A549 (cell line): ENCODE measurements at regions not wholly inside any gene's neighbourhood (a gene's known extent, or its start where the extent isn't known, plus 50 kb on each side); places are given as distances from the start of the nearest gene placed in this dataset.

ENCODE experiments used
- ATAC-seq, 2 experiments: fragments of 200-7000 bp in 1 of 2; fragments of >200 bp in 1 of 2; cut with Nextera tagmentation in 1 of 2; cut with Tn5 transposase in 1 of 2; 3 replicates each; pipeline versions ENCODE4 v1.8.0 to v1.9.1; 2018 to 2020; ENCODE audit warnings: mild to moderate bottlenecking in 1 of 2, moderate library complexity in 1 of 2
- CTCF ChIA-PET: fragments of 300-600 bp; sonication (Branson Sonifier 250); formaldehyde crosslinking; extraction: SDS; loops from one replicate; lab custom pipeline; 2021; ENCODE audit warnings: antibody characterized with exemption, inconsistent platforms; lab: Yijun Ruan, JAX
- POLR2A ChIA-PET: fragments of 350-600 bp; formaldehyde crosslinking; extraction: SDS; loops from one replicate; lab custom pipeline; 2021; ENCODE audit warnings: antibody characterized with exemption, inconsistent platforms; lab: Yijun Ruan, JAX
- DNase-seq, 2 experiments: peaks; one replicate each; pipeline versions ENCODE4 v3.0.0 to v3.0.0-alpha.2; 2011 to 2016; ENCODE audit warnings: low read depth in 1 of 2, low spot score in 1 of 2
- FAIRE-seq: peaks from 2 replicates; lab custom pipeline; 2011; peaks lifted over from hg19 to GRCh38; lab: Jason Lieb, UNC
- H3K27ac ChIP-seq, 2 experiments: fragments of >200 bp; sonication (Bioruptor Twin); formaldehyde crosslinking; 3 replicates each; pipeline ENCODE4 v1.5.1; 2016 to 2017
- H3K4me1 ChIP-seq: fragments of >200 bp; sonication (Bioruptor Twin); formaldehyde crosslinking; 3 replicates; pipeline ENCODE4 v1.6.1; 2016
- H3K4me2 ChIP-seq: fragments of >200 bp; sonication (Bioruptor Twin); formaldehyde crosslinking; 3 replicates; pipeline ENCODE4 v1.6.1; 2016
- H3K4me3 ChIP-seq: fragments of >200 bp; sonication (Bioruptor Twin); formaldehyde crosslinking; 3 replicates; pipeline ENCODE4 v1.5.1; 2016
- H3K9me3 ChIP-seq: fragments of >200 bp; sonication (Bioruptor Twin); formaldehyde crosslinking; 3 replicates; pipeline ENCODE4 v1.6.1; 2016
- CBX2 ChIP-seq: fragments of 200-600 bp; sonication (generic); IDR thresholded peaks from 2 replicates; pipeline ENCODE4 v1.6.1; 2016; ENCODE audit warnings: low read depth, mild to moderate bottlenecking, borderline replicate concordance
- CBX8 ChIP-seq: fragments of 200-600 bp; sonication (generic); IDR thresholded peaks from 2 replicates; pipeline ENCODE4 v1.6.1; 2016
- CHD2 ChIP-seq: fragments of 150-350 bp; IDR thresholded peaks from 2 replicates; pipeline ENCODE4 v1.6.1; 2014; ENCODE audit warnings: low read length; ENCODE audit not compliant: partially characterized antibody
- CHD4 ChIP-seq: fragments of 200-600 bp; sonication (generic); IDR thresholded peaks from 2 replicates; pipeline ENCODE4 v1.6.1; 2016; ENCODE audit warnings: antibody characterized with exemption, mild to moderate bottlenecking, borderline replicate concordance
- EHF ChIP-seq: fragments of 250-450 bp; sonication (Bioruptor Pico); IDR thresholded peaks from 2 replicates; pipeline ENCODE4 v1.5.0; 2020; ENCODE audit warnings: mild to moderate bottlenecking
- EHMT2 ChIP-seq: fragments of 200-600 bp; sonication (generic); IDR thresholded peaks from 2 replicates; pipeline ENCODE4 v1.6.1; 2016; ENCODE audit warnings: antibody characterized with exemption, low read depth, mild to moderate bottlenecking, moderate library complexity
- ESRRA ChIP-seq: fragments of 150-350 bp; IDR thresholded peaks from 2 replicates; pipeline ENCODE4 v1.6.1; 2014; ENCODE audit warnings: mild to moderate bottlenecking, low read length, borderline replicate concordance
- HEYL ChIP-seq: fragments of 250-450 bp; sonication (Bioruptor Pico); IDR thresholded peaks from 2 replicates; pipeline ENCODE4 v1.8.0; 2021; ENCODE audit warnings: mild to moderate bottlenecking, moderate library complexity
- HOXA7 ChIP-seq: fragments of 250-450 bp; sonication (Bioruptor Pico); IDR thresholded peaks from 2 replicates; pipeline ENCODE4 v1.5.0; 2020; ENCODE audit warnings: mild to moderate bottlenecking, moderate library complexity
- JUNB ChIP-seq: fragments of >200 bp; sonication (Bioruptor Twin); formaldehyde crosslinking; IDR thresholded peaks from 2 replicates; pipeline ENCODE4 v1.6.1; 2016
- KDM1A ChIP-seq: fragments of 200-600 bp; sonication (generic); IDR thresholded peaks from 2 replicates; pipeline ENCODE4 v1.6.1; 2016; ENCODE audit warnings: low read depth, mild to moderate bottlenecking
- MAFK ChIP-seq: fragments of 450-650 bp; IDR thresholded peaks from 2 replicates; pipeline ENCODE4 v1.6.1; 2014; ENCODE audit not compliant: partially characterized antibody
- NPAS2 ChIP-seq: fragments of 250-450 bp; sonication (Bioruptor Pico); IDR thresholded peaks from 2 replicates; pipeline ENCODE4 v1.8.0; 2022; ENCODE audit warnings: mild to moderate bottlenecking, moderate library complexity, borderline replicate concordance
- RAD21 ChIP-seq, 2 experiments: fragments of >200 bp in 1 of 2; sonication (Bioruptor Twin) in 1 of 2; formaldehyde crosslinking in 1 of 2; IDR thresholded peaks in 1 of 2; conservative IDR thresholded peaks in 1 of 2; 2 replicates in 1 of 2; 3 replicates in 1 of 2; pipeline ENCODE4 v1.6.1; 2012 to 2018; ENCODE audit warnings: inconsistent platforms in 1 of 2
- RARB ChIP-seq: fragments of 250-450 bp; sonication (Bioruptor Pico); IDR thresholded peaks from 2 replicates; pipeline ENCODE4 v1.8.0; 2021; ENCODE audit warnings: mild to moderate bottlenecking, moderate library complexity
- RFX5 ChIP-seq: fragments of 450-650 bp; IDR thresholded peaks from 2 replicates; pipeline ENCODE4 v1.7.1; 2014; ENCODE audit warnings: antibody characterized with exemption, mild to moderate bottlenecking, moderate library complexity
- RNF2 ChIP-seq: fragments of 200-600 bp; sonication (generic); IDR thresholded peaks from 2 replicates; pipeline ENCODE4 v1.6.1; 2016; ENCODE audit warnings: low read depth, mild to moderate bottlenecking, antibody characterized with exemption, moderate library complexity, borderline replicate concordance
- TFCP2L1 ChIP-seq: fragments of 250-450 bp; sonication (Bioruptor Pico); IDR thresholded peaks from 2 replicates; pipeline ENCODE4 v1.5.0; 2021; ENCODE audit warnings: mild to moderate bottlenecking
- ZFP36 ChIP-seq: fragments of 450-650 bp; IDR thresholded peaks from 2 replicates; pipeline ENCODE4 v1.6.1; 2014; ENCODE audit warnings: borderline replicate concordance; ENCODE audit not compliant: partially characterized antibody
- ZNF302 ChIP-seq: fragments of 250-450 bp; sonication (Bioruptor Pico); IDR thresholded peaks from 2 replicates; pipeline ENCODE4 v1.9.0; 2021; ENCODE audit warnings: inconsistent platforms, mild to moderate bottlenecking, moderate library complexity
- WGBS: methylation state at CpG from one replicate; pipeline ENCODE4 v1.1.6; 2017; ENCODE audit errors: missing lambda C conversion rate; 5-methylcytosine and 5-hydroxymethylcytosine counted together
- TF ChIP-seq, protein P1 (sequence below): IDR thresholded peaks from 2 replicates; pipeline ENCODE4 v1.6.1; 2012; ENCODE audit warnings: low read depth, borderline replicate concordance
- TF ChIP-seq, protein P2 (sequence below): fragments of >200 bp; sonication (Bioruptor Twin); formaldehyde crosslinking; IDR thresholded peaks from 3 replicates; pipeline ENCODE4 v1.6.1; 2016
- TF ChIP-seq, protein P3 (sequence below): fragments of 250-450 bp; sonication (Bioruptor Pico); IDR thresholded peaks from 2 replicates; pipeline ENCODE4 v1.5.0; 2021; ENCODE audit warnings: mild to moderate bottlenecking, moderate library complexity, borderline replicate concordance
- TF ChIP-seq, protein P4 (sequence below): fragments of >200 bp; sonication (Bioruptor Twin); formaldehyde crosslinking; IDR thresholded peaks from 3 replicates; pipeline ENCODE4 v1.5.1; 2016

DNA sequence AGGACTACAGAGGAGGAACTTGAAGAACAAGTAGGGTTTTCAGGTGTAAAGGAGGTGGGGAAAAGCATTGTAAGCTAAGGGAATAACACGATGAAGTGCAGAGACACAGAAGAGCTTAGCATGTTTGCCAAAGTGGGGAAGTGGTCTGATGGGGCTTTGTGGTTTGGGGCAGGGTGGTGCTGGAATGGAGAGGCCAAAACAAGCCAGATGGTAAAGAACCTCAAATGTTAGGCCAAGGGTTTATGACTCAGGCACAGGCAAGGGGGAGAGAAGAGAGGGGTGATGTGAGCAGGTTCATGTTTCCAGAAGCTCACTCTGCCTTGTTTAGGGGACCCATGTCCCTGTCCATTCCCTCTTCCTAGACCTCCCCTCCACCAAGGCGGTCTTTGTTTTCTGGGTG lies 104.5 kb upstream of the YWHAQ start:
- Histone ChIP-seq H3K9me3 (peaks cover 14% of the 10 kb centered on the region), H3K4me2 (no peak overlapping the region), H3K4me1 (no peaks in the 10 kb centered on the region)
- WGBS = 66% methylated on average over 2 of the region's 2 CpGs
- no peak for FAIRE-seq
- TF ChIP-seq HOXA7 (CRISPR knock-in tag) (no peak), EHF (no peak), HEYL (CRISPR knock-in tag) (no peak), JUNB (no peak), KDM1A (no peak), ESRRA (no peak), CBX8 (no peak), NPAS2 (CRISPR knock-in tag) (no peak), MAFK (no peak), EHMT2 (no peak), RFX5 (no peak), ZFP36 (no peak), RNF2 (no peak), RARB (no peak), CHD4 (no peak), CBX2 (no peak), RAD21 (conservative IDR thresholded peaks at IDR 0.05 in 1 of 2, IDR thresholded peaks at IDR 0.05 in 1 of 2) (no peak)
- TF ChIP-seq, protein P1, sequence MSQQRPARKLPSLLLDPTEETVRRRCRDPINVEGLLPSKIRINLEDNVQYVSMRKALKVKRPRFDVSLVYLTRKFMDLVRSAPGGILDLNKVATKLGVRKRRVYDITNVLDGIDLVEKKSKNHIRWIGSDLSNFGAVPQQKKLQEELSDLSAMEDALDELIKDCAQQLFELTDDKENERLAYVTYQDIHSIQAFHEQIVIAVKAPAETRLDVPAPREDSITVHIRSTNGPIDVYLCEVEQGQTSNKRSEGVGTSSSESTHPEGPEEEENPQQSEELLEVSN = no peak
- TF ChIP-seq, protein P2, sequence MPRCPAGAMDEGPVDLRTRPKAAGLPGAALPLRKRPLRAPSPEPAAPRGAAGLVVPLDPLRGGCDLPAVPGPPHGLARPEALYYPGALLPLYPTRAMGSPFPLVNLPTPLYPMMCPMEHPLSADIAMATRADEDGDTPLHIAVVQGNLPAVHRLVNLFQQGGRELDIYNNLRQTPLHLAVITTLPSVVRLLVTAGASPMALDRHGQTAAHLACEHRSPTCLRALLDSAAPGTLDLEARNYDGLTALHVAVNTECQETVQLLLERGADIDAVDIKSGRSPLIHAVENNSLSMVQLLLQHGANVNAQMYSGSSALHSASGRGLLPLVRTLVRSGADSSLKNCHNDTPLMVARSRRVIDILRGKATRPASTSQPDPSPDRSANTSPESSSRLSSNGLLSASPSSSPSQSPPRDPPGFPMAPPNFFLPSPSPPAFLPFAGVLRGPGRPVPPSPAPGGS = no peak
- TF ChIP-seq, all 56 proteins: peak for 0
- ChIA-PET POLR2A (no interaction called here), CTCF (interaction anchor here (1.2 to 3.9 kb wide), 5 partner anchors 12 to 128 kb away, joined by 3 to 14 read pairs (median 4); no protein-coding TSS in a partner anchor)
- no peak overlapping the region for H3K4me3 ChIP-seq
- no peak for DNase-seq
- H3K27ac ChIP-seq = no peak overlapping the region
- ATAC-seq = no peak

DNA sequence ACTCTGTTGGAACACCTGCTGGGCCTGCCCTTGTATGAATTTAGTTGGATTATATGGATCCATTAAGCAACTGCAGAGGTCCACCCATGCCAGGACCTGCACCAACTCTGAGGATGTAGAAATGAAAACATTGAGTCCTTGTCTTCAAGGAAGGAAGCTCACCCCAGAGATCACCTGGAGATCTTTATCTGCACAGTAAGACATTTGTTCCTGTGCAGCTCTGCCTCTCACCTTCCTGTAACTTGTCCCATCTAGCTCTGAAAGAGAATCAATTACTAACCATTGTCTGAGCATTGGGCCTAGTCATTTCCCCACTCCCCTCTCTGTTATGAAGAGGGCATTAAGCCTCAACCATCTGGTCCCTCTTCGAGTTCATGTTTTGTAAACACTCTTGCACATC lies 105.2 kb upstream of the YWHAQ start:
- Histone ChIP-seq H3K4me1 (peaks cover 5% of the 10 kb centered on the region), H3K4me2 (no peak overlapping the region), H3K4me3 (no peak overlapping the region), H3K9me3 (peaks cover 14% of the 10 kb centered on the region)
- CTCF ChIA-PET = interaction anchor here (1.2 to 3.9 kb wide), 8 partner anchors 11 to 128 kb away, joined by 3 to 14 read pairs (median 4); no protein-coding TSS in a partner anchor
- no peak for FAIRE-seq
- no peak for DNase-seq
- 66% methylated on average over 1 of the region's 1 CpG for WGBS
- POLR2A ChIA-PET = no interaction called here
- no peak for ATAC-seq
- no peak for TF ChIP-seq CBX8
- TF ChIP-seq, protein P3, sequence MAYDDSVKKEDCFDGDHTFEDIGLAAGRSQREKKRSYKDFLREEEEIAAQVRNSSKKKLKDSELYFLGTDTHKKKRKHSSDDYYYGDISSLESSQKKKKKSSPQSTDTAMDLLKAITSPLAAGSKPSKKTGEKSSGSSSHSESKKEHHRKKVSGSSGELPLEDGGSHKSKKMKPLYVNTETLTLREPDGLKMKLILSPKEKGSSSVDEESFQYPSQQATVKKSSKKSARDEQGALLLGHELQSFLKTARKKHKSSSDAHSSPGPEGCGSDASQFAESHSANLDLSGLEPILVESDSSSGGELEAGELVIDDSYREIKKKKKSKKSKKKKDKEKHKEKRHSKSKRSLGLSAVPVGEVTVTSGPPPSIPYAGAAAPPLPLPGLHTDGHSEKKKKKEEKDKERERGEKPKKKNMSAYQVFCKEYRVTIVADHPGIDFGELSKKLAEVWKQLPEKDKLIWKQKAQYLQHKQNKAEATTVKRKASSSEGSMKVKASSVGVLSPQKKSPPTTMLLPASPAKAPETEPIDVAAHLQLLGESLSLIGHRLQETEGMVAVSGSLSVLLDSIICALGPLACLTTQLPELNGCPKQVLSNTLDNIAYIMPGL = no peak
- no peak for TF ChIP-seq ZNF302 (CRISPR knock-in tag)
- TF ChIP-seq, protein P4, sequence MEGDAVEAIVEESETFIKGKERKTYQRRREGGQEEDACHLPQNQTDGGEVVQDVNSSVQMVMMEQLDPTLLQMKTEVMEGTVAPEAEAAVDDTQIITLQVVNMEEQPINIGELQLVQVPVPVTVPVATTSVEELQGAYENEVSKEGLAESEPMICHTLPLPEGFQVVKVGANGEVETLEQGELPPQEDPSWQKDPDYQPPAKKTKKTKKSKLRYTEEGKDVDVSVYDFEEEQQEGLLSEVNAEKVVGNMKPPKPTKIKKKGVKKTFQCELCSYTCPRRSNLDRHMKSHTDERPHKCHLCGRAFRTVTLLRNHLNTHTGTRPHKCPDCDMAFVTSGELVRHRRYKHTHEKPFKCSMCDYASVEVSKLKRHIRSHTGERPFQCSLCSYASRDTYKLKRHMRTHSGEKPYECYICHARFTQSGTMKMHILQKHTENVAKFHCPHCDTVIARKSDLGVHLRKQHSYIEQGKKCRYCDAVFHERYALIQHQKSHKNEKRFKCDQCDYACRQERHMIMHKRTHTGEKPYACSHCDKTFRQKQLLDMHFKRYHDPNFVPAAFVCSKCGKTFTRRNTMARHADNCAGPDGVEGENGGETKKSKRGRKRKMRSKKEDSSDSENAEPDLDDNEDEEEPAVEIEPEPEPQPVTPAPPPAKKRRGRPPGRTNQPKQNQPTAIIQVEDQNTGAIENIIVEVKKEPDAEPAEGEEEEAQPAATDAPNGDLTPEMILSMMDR = no peak
- no peak for TF ChIP-seq CHD4
- TF ChIP-seq TFCP2L1 (CRISPR knock-in tag) = no peak
- no peak for TF ChIP-seq NPAS2 (CRISPR knock-in tag)
- TF ChIP-seq CHD2 = no peak
- TF ChIP-seq, all 56 proteins: peak for 0
- no peak overlapping the region for H3K27ac ChIP-seq
